IMR-90 (cell line): ENCODE measurements at regions not wholly inside any gene's neighbourhood (a gene's known extent, or its start where the extent isn't known, plus 50 kb on each side); places are given as distances from the start of the nearest gene placed in this dataset.

Experiments
- ATAC-seq: fragments of 200-7000 bp; cut with Tn5 transposase; 2 replicates; pipeline ENCODE4 v1.9.1; 2020; ENCODE audit warnings: low read depth, mild to moderate bottlenecking, moderate library complexity
- BruUV-seq: library from RNA; stranded (reverse); fragments of 400-500 nt; replicated peaks from 2 replicates; lab custom pipeline; 2021; lab: Mats Ljungman, UMichigan
- CTCF ChIA-PET: fragments of 300-600 bp; formaldehyde crosslinking; extraction: SDS; loops from one replicate; lab custom pipeline; 2021; ENCODE audit warnings: antibody characterized with exemption; lab: Yijun Ruan, JAX
- POLR2A ChIA-PET: fragments of 300-600 bp; sonication (Branson Sonifier 250); formaldehyde crosslinking; loops from one replicate; lab custom pipeline; 2022; ENCODE audit warnings: antibody characterized with exemption; ENCODE audit not compliant: unreplicated experiment; lab: Charles Lee
- DNase-seq: peaks from one replicate; pipeline ENCODE4 v3.0.0; 2013
- H2AFZ ChIP-seq: replicated peaks from 2 replicates; pipeline ENCODE3; 2013; ENCODE audit warnings: low read length, mild to moderate bottlenecking; ENCODE audit not compliant: poor library complexity
- H2AK5ac ChIP-seq: 2 replicates; pipeline ENCODE4 v1.6.1; 2013; ENCODE audit warnings: low read depth, low read length, inconsistent platforms
- H2AK9ac ChIP-seq: replicated peaks from 2 replicates; pipeline ENCODE3; 2013; ENCODE audit warnings: mild to moderate bottlenecking, low read depth, low read length, moderate library complexity; ENCODE audit not compliant: poor library complexity
- H2BK120ac ChIP-seq: 2 replicates; pipeline ENCODE4 v1.6.1; 2013; ENCODE audit warnings: low read depth, low read length, inconsistent platforms
- H2BK15ac ChIP-seq: 3 replicates; pipeline ENCODE4 v1.6.1; 2013; ENCODE audit warnings: low read depth, low read length, inconsistent platforms
- H2BK20ac ChIP-seq: 2 replicates; pipeline ENCODE4 v1.6.1; 2013; ENCODE audit warnings: low read depth, mild to moderate bottlenecking, inconsistent platforms, low read length, moderate library complexity
- H2BK5ac ChIP-seq: 2 replicates; pipeline ENCODE4 v1.6.1; 2013; ENCODE audit warnings: mild to moderate bottlenecking, low read depth, low read length, inconsistent platforms; ENCODE audit not compliant: poor library complexity, severe bottlenecking
- H3K14ac ChIP-seq: replicated peaks from 2 replicates; pipeline ENCODE4 v1.6.1; 2013; ENCODE audit warnings: low read depth, low read length, inconsistent platforms
- H3K18ac ChIP-seq: 2 replicates; pipeline ENCODE4 v1.6.1; 2013; ENCODE audit warnings: low read depth, low read length, control low read depth
- H3K23ac ChIP-seq: 2 replicates; pipeline ENCODE4 v1.6.1; 2013; ENCODE audit warnings: low read depth, low read length, inconsistent platforms
- H3K27ac ChIP-seq: 2 replicates; pipeline ENCODE4 v1.5.1; 2013; ENCODE audit warnings: mild to moderate bottlenecking, control low read depth, low read length; ENCODE audit not compliant: insufficient read depth
- H3K27me3 ChIP-seq: 2 replicates; pipeline ENCODE4 v1.6.1; 2013; ENCODE audit warnings: low read length; ENCODE audit not compliant: control insufficient read depth, insufficient read depth
- H3K36me3 ChIP-seq: 2 replicates; pipeline ENCODE4 v1.6.1; 2013; ENCODE audit warnings: low read length, mixed read lengths; ENCODE audit not compliant: control insufficient read depth, insufficient read depth
- H3K4ac ChIP-seq: 2 replicates; pipeline ENCODE4 v1.6.1; 2013; ENCODE audit warnings: low read depth, low read length, inconsistent platforms
- H3K4me1 ChIP-seq: 2 replicates; pipeline ENCODE4 v1.6.1; 2013; ENCODE audit warnings: low read length, mixed read lengths; ENCODE audit not compliant: control insufficient read depth, insufficient read depth
- H3K4me2 ChIP-seq: 2 replicates; pipeline ENCODE4 v1.6.1; 2013; ENCODE audit warnings: low read depth, mild to moderate bottlenecking, control low read depth, low read length, moderate library complexity
- H3K4me3 ChIP-seq: 2 replicates; pipeline ENCODE4 v1.5.1; 2013; ENCODE audit warnings: low read depth, mild to moderate bottlenecking, control low read depth, low read length, moderate library complexity; ENCODE audit not compliant: insufficient read depth
- H3K56ac ChIP-seq: 2 replicates; pipeline ENCODE4 v1.6.1; 2013; ENCODE audit warnings: low read length, inconsistent platforms; ENCODE audit not compliant: insufficient read depth; ENCODE audit errors: extremely low read depth
- H3K79me1 ChIP-seq, 2 experiments: 2 replicates each; pipeline ENCODE4 v1.6.1; 2013; ENCODE audit warnings: low read length in 2 of 2, inconsistent platforms in 1 of 2, low read depth in 1 of 2
- H3K9ac ChIP-seq: 2 replicates; pipeline ENCODE4 v1.6.1; 2013; ENCODE audit warnings: low read depth, low read length, control low read depth
- H3K9me1 ChIP-seq: 2 replicates; pipeline ENCODE4 v1.6.1; 2013; ENCODE audit warnings: low read length, inconsistent platforms; ENCODE audit not compliant: insufficient read depth
- H3K9me3 ChIP-seq: 2 replicates; pipeline ENCODE4 v1.6.1; 2013; ENCODE audit warnings: low read length; ENCODE audit not compliant: control insufficient read depth, insufficient read depth
- H4K20me1 ChIP-seq: 2 replicates; pipeline ENCODE4 v1.6.1; 2013; ENCODE audit warnings: low read length, inconsistent platforms; ENCODE audit not compliant: insufficient read depth
- H4K5ac ChIP-seq: 2 replicates; pipeline ENCODE4 v1.6.1; 2013; ENCODE audit warnings: mild to moderate bottlenecking, low read depth, low read length, control low read depth
- H4K8ac ChIP-seq, 2 experiments: 2 replicates each; pipeline ENCODE4 v1.6.1; 2013; ENCODE audit warnings: low read depth in 2 of 2, low read length in 2 of 2, control low read depth in 1 of 2, inconsistent platforms in 1 of 2
- H4K91ac ChIP-seq: 2 replicates; pipeline ENCODE4 v1.6.1; 2013; ENCODE audit warnings: low read depth, low read length, inconsistent platforms; ENCODE audit not compliant: insufficient read depth
- BHLHE40 ChIP-seq: fragments of 150-350 bp; IDR thresholded peaks from 2 replicates; pipeline ENCODE4 v1.6.1; 2016; ENCODE audit warnings: mild to moderate bottlenecking, low read depth, low read length
- CEBPB ChIP-seq: IDR thresholded peaks from 2 replicates; pipeline ENCODE4 v1.6.1; 2012; ENCODE audit warnings: low read depth, low read length, improper control_type of control experiment
- CHD1 ChIP-seq: IDR thresholded peaks from 2 replicates; pipeline ENCODE4 v1.6.1; 2012; ENCODE audit warnings: low read depth, low read length, improper control_type of control experiment
- CTCF ChIP-seq: conservative IDR thresholded peaks from 2 replicates; pipeline ENCODE4 v1.5.1; 2012; ENCODE audit warnings: mild to moderate bottlenecking, low read depth, low read length, improper control_type of control experiment
- FOS ChIP-seq: fragments of 150-350 bp; IDR thresholded peaks from 2 replicates; pipeline ENCODE4 v1.6.1; 2016; ENCODE audit warnings: low read depth, low read length
- MAFK ChIP-seq: IDR thresholded peaks from 2 replicates; pipeline ENCODE4 v1.6.1; 2012; ENCODE audit warnings: low read depth, low read length, improper control_type of control experiment
- MAZ ChIP-seq: IDR thresholded peaks from 2 replicates; pipeline ENCODE4 v1.6.1; 2012; ENCODE audit warnings: low read depth, mild to moderate bottlenecking, low read length, improper control_type of control experiment, moderate library complexity, borderline replicate concordance
- MXI1 ChIP-seq: IDR thresholded peaks from 2 replicates; pipeline ENCODE4 v1.6.1; 2012; ENCODE audit warnings: low read depth, mild to moderate bottlenecking, low read length, moderate library complexity, borderline replicate concordance
- POLR2A ChIP-seq: IDR thresholded peaks from 2 replicates; pipeline ENCODE4 v1.6.1; 2012; ENCODE audit warnings: mild to moderate bottlenecking, low read depth, low read length
- RAD21 ChIP-seq: IDR thresholded peaks from 2 replicates; pipeline ENCODE4 v1.6.1; 2012; ENCODE audit warnings: low read length, improper control_type of control experiment
- RCOR1 ChIP-seq: IDR thresholded peaks from 2 replicates; pipeline ENCODE4 v1.6.1; 2012; ENCODE audit warnings: mild to moderate bottlenecking, low read length, improper control_type of control experiment; ENCODE audit not compliant: insufficient replicate concordance
- RFX5 ChIP-seq: IDR thresholded peaks from 2 replicates; pipeline ENCODE4 v1.8.0; 2012; ENCODE audit warnings: low read depth, mild to moderate bottlenecking, low read length, moderate library complexity
- SMC3 ChIP-seq: fragments of 150-350 bp; IDR thresholded peaks from 2 replicates; pipeline ENCODE4 v1.6.1; 2016; ENCODE audit warnings: low read depth, mild to moderate bottlenecking, antibody characterized with exemption, low read length, moderate library complexity
- USF2 ChIP-seq: fragments of 150-350 bp; IDR thresholded peaks from 2 replicates; pipeline ENCODE4 v1.6.1; 2017; ENCODE audit warnings: mild to moderate bottlenecking, antibody characterized with exemption, low read length, low read depth
- dilution Hi-C: fragments of 300-500 bp; cut with HindIII; formaldehyde crosslinking; loops from one replicate; pipeline ENCODE4 v1.14.3; 2018; ENCODE audit warnings: low sequenced_read_pairs; ENCODE audit not compliant: unreplicated experiment
- in situ Hi-C: fragments of 300-500 bp; cut with MboI; formaldehyde crosslinking; loops from 3 replicates; pipeline ENCODE4 v1.14.3; 2019; ENCODE audit warnings: low sequenced_read_pairs, inconsistent platforms, mixed read lengths
- intact Hi-C: fragments of 100-400 bp; cut with micrococcal nuclease; formaldehyde crosslinking; loops from 2 replicates; pipeline ENCODE4 v1.10.0; 2022

- Histone ChIP-seq H3K4me1 (no peaks in the 10 kb centered on the region), H3K4me3 (no peak overlapping the region), H2BK5ac (no peak overlapping the region), H2AK9ac (no peak overlapping the region), H3K27me3 (no peaks in the 10 kb centered on the region), H2AFZ (no peak overlapping the region), H3K56ac (no peak overlapping the region), H4K20me1 (no peaks in the 10 kb centered on the region), H3K4ac (no peak overlapping the region), H4K5ac (no peak overlapping the region), H3K14ac (no peak overlapping the region), H4K8ac (no peak overlapping the region), H3K9me1 (no peaks in the 10 kb centered on the region; the same call in 1 of the 2 replicates), H3K23ac (no peak overlapping the region), H2AK5ac (no peak overlapping the region), H4K91ac (no peak overlapping the region), H3K79me1 (no peaks in the 10 kb centered on the region), H3K27ac (no peak overlapping the region), H3K18ac (no peak overlapping the region), H2BK20ac (no peak overlapping the region), H2BK15ac (no peak overlapping the region), H3K9me3 (no peaks in the 10 kb centered on the region), H3K36me3 (no peaks in the 10 kb centered on the region), H2BK120ac (no peak overlapping the region), H3K9ac (no peak overlapping the region), H3K4me2 (no peak overlapping the region)
- TF ChIP-seq RAD21, result no peak
- TF ChIP-seq SMC3, result no peak
- no peak for TF ChIP-seq USF2
- TF ChIP-seq CHD1, result no peak
- no peak for TF ChIP-seq FOS
- no peak for TF ChIP-seq MAZ
- no peak for TF ChIP-seq MAFK
- TF ChIP-seq MXI1, result no peak
- TF ChIP-seq BHLHE40, result no peak
- no peak for TF ChIP-seq CEBPB
- TF ChIP-seq POLR2A, result no peak
- no peak for TF ChIP-seq RFX5
- no peak for TF ChIP-seq RCOR1
- TF ChIP-seq CTCF, result no peak
- intact Hi-C loops (no loop called here), dilution Hi-C loops (no loop called here), in situ Hi-C loops (no loop called here)
- ATAC-seq (no peak), DNase-seq (no peak)
- POLR2A ChIA-PET, result no interaction called here
- CTCF ChIA-PET, result no interaction called here
- no TSS peak for BruUV-seq
Measured at GRCh38 chr2:12510070-12510469, 206.7 kb upstream of the TRIB2 start.
